Nephron (organoid): ENCODE measurements at regions not wholly inside any gene's neighbourhood (a gene's known extent, or its start where the extent isn't known, plus 50 kb on each side); places are given as distances from the start of the nearest gene placed in this dataset.
A peak's percentile ranks its signal among the peaks of the same experiment; 100 is the strongest.

ENCODE experiments used
- H3K27ac Mint-ChIP-seq, 3 experiments: 2 replicates each; pipeline ENCODE4 v1.8.0; 2020; ENCODE audit warnings: mixed read lengths in 3 of 3, mild to moderate bottlenecking in 2 of 3, moderate library complexity in 1 of 3
- H3K27me3 Mint-ChIP-seq: 2 replicates; pipeline ENCODE4 v1.8.0; 2021; ENCODE audit warnings: low read depth, mild to moderate bottlenecking, moderate library complexity, mixed read lengths
- H3K36me3 Mint-ChIP-seq: 2 replicates; pipeline ENCODE4 v1.8.0; 2020; ENCODE audit warnings: low read depth, mixed read lengths
- H3K4me1 Mint-ChIP-seq: 2 replicates; pipeline ENCODE4 v1.8.0; 2020; ENCODE audit warnings: mixed read lengths
- H3K4me3 Mint-ChIP-seq, 3 experiments: 2 replicates each; pipeline ENCODE4 v1.8.0; 2020; ENCODE audit warnings: mild to moderate bottlenecking in 3 of 3, mixed read lengths in 3 of 3, moderate library complexity in 2 of 3
- H3K9me3 Mint-ChIP-seq: 2 replicates; pipeline ENCODE4 v1.8.0; 2020; ENCODE audit warnings: mixed read lengths
- TF ChIP-seq, protein P1 (sequence below), 3 experiments: fragments of 200-600 bp; sonication (generic); IDR thresholded peaks; one replicate each; pipeline ENCODE4 v1.5.0; 2021; ENCODE audit warnings: antibody characterized with exemption in 3 of 3; ENCODE audit not compliant: unreplicated experiment in 3 of 3

DNA sequence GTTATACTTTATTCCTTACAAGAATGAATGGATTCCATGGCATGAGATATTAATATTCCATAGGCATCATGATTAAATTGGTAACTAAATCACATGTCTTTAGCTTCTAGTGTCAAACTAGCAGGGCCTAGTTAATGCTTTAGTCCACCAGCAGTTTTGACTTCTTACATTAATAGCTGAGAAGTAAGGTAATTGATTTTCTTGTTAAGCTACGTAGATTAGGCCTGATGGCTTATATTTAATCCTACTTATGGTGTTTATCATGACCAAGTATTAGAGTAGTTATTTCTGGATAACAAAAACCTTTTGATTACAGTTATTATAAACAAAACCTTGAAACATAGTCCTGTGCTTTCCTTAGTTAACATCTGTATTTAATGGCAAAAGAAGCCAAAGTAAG, 184.5 kb downstream of the TANC2 start:
- Mint-ChIP-seq H3K27me3 (no peaks in the 10 kb centered on the region), H3K27ac (peak overlapping the region; percentile 97 to 98 (median 97)), H3K9me3 (peaks cover 10% of the 10 kb centered on the region), H3K4me3 (peak overlapping the region in 1 of 3 experiments; percentile 83), H3K36me3 (peaks cover 15% of the 10 kb centered on the region), H3K4me1 (peaks cover 69% of the 10 kb centered on the region)
- TF ChIP-seq, protein P1, sequence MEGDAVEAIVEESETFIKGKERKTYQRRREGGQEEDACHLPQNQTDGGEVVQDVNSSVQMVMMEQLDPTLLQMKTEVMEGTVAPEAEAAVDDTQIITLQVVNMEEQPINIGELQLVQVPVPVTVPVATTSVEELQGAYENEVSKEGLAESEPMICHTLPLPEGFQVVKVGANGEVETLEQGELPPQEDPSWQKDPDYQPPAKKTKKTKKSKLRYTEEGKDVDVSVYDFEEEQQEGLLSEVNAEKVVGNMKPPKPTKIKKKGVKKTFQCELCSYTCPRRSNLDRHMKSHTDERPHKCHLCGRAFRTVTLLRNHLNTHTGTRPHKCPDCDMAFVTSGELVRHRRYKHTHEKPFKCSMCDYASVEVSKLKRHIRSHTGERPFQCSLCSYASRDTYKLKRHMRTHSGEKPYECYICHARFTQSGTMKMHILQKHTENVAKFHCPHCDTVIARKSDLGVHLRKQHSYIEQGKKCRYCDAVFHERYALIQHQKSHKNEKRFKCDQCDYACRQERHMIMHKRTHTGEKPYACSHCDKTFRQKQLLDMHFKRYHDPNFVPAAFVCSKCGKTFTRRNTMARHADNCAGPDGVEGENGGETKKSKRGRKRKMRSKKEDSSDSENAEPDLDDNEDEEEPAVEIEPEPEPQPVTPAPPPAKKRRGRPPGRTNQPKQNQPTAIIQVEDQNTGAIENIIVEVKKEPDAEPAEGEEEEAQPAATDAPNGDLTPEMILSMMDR (IDR thresholded peaks at IDR 0.05; ENCODE audit: unreplicated experiment in 3 of 3), result no peak

DNA sequence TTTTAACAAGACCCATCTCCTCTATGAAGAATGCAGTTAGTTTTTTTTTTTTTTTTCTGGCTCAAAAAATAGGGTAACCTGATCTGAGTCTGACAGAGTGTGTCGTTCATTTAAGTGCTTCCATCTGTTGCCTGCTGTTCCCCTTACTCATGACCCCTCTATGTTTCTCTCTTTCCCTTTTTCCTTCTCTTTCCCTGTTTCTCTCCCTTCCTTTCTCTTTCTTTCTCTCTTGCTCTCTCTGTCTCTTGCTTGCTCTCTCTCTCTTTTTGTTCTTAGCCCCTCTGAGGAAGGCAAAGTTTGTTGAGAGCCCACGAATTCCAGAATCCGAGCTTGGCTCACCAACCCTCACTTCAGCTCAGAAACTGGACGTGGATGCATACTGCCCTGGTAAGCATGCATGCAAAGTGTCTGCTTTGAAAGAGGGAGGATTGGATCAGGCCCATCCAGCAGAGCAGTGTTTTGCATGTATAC, 185.0 kb downstream of the TANC2 start:
- H3K4me3 Mint-ChIP-seq, result peak overlapping the region; percentile 75 to 83 (median 83)
- no peaks in the 10 kb centered on the region for H3K27me3 Mint-ChIP-seq
- TF ChIP-seq, protein P1 (IDR thresholded peaks at IDR 0.05; ENCODE audit: unreplicated experiment in 3 of 3), result no peak
- peaks cover 12% of the 10 kb centered on the region for H3K36me3 Mint-ChIP-seq
- H3K9me3 Mint-ChIP-seq, result peaks cover 6% of the 10 kb centered on the region
- H3K4me1 Mint-ChIP-seq, result peaks cover 72% of the 10 kb centered on the region
- H3K27ac Mint-ChIP-seq, result peak overlapping the region; percentile 97 to 98 (median 97)

DNA sequence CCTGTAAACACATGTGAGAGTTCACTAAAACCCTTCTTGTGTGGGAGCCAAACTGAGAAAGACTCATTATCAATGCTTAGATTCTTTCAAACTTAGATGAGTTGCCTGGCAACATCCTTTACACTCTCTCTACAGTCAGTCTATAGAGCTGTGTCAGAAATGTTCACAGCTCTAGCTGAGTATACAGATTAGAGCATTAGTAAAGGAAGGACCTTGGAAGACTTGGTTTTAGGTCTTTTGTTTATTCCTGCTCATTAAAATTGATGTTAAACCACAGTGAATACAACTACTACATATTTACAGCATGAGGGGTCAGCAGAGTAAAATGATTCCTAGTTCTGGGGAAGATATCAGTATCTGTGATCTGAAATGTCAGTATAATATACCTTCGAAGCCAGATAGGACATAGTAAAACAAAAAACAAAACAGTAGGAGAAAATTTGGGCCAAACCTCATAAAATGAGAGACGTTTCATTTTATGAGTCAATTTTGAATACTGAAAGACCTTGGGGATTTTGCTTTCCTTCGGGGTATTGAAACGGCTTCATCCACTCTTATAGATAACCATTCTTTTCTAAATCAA, 186.0 kb downstream of the TANC2 start:
- peaks cover 6% of the 10 kb centered on the region for H3K36me3 Mint-ChIP-seq
- no peaks in the 10 kb centered on the region for H3K27me3 Mint-ChIP-seq
- no peaks in the 10 kb centered on the region for H3K9me3 Mint-ChIP-seq
- TF ChIP-seq, protein P1 (IDR thresholded peaks at IDR 0.05; ENCODE audit: unreplicated experiment in 3 of 3), result no peak
- H3K4me3 Mint-ChIP-seq, result peak overlapping the region; percentile 75 to 83 (median 83)
- peaks cover 77% of the 10 kb centered on the region for H3K4me1 Mint-ChIP-seq
- H3K27ac Mint-ChIP-seq, result peak overlapping the region; percentile 95 to 98 (median 97)

DNA sequence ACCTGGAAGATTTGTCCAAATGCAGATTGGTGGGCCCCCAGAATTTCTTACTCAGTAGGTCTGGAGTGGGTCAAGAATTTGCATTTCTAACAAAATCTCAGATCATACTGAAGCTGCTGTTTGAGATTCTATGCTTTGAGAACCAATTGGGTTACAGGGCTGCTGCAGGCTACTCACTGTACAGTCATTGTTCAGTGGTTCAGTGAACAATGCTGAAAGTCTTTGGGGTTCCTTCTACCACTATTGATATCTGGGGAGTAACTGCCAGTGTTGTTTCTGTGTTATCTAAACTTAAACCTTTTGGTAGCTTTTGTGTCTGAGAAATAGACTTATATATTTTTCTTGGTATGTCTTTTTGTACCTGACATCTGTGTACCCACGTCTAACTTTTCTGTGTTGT, 187.5 kb downstream of the TANC2 start:
- H3K27ac Mint-ChIP-seq, result peak overlapping the region; percentile 37 to 97 (median 84)
- H3K9me3 Mint-ChIP-seq, result no peaks in the 10 kb centered on the region
- peaks cover 66% of the 10 kb centered on the region for H3K4me1 Mint-ChIP-seq
- no peaks in the 10 kb centered on the region for H3K27me3 Mint-ChIP-seq
- peak overlapping the region; percentile 39 to 79 (median 61) for H3K4me3 Mint-ChIP-seq
- TF ChIP-seq, protein P1 (IDR thresholded peaks at IDR 0.05; ENCODE audit: unreplicated experiment in 3 of 3), result no peak
- no peaks in the 10 kb centered on the region for H3K36me3 Mint-ChIP-seq

DNA sequence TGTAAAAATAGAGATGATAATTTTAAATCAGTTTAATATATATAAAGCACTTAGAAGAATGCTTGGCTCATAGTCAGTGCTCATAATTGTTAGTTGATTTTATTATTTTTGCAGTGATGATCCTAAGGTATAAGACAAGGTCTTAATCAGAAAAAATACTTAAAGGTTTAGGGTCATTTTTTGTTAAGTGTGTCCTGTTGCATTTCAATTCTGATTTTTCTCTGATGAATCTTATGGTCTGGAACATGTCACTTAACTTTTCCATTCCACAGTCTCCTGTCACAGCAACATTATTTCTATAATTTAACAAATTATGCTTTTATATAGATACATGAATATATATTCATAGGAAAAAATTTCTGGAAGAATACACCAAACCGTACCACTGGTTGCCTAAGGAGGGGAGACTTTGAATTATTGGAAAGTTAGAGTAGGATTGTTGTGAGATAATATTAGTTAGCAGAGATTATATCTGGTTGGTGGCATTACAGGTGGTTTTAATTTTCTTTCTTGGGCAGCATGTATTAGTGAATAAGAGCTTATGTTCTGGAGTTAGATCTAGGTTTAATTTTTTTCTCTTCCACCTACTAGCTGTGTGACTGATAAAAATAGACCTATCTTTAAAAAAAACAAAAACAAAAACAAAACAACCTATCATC, 188.7 kb downstream of the TANC2 start:
- Mint-ChIP-seq H3K4me1 (peaks cover 56% of the 10 kb centered on the region), H3K9me3 (no peaks in the 10 kb centered on the region), H3K36me3 (no peaks in the 10 kb centered on the region), H3K27ac (peak overlapping the region in 2 of 3 experiments; percentile 43 to 97), H3K4me3 (peak overlapping the region in 2 of 3 experiments; percentile 28 to 70), H3K27me3 (no peaks in the 10 kb centered on the region)
- TF ChIP-seq, protein P1 (IDR thresholded peaks at IDR 0.05; ENCODE audit: unreplicated experiment in 3 of 3), result no peak
